ENCODE measurements at regions not wholly inside any gene's neighbourhood (a gene's known extent, or its start where the extent isn't known, plus 50 kb on each side); places are given as distances from the start of the nearest gene placed in this dataset.

GRCh38 chr14:98775892-98776291, 496.1 kb downstream of the BCL11B start:
- H3K9ac ChIP-seq (ENCODE audit: insufficient read depth, low read depth, low read length), result no peak overlapping the region
- FAIRE-seq (no peak), ATAC-seq (no peak), DNase-seq (ENCODE audit: low spot score) (no peak)
- H3K4me3 ChIP-seq (replicated peaks in 1 of 3; ENCODE audit: insufficient read depth in 1 of 3, low read depth in 2 of 3, low read length in 3 of 3), result no peak overlapping the region
- in situ Hi-C loops (cut with HindIII; ENCODE audit: extremely low pct_ligation_motif_present, low pct_unique_long_range_greater_than_20kb), result no loop called here
- no peak overlapping the region for H3K27ac ChIP-seq (ENCODE audit: extremely low read length, insufficient read depth, low read length)
- no TSS peak for BruUV-seq (replicated peaks)
- H3K9me3 ChIP-seq (ENCODE audit: low read length), result peaks cover 61% of the 10 kb centered on the region
- no peak for TF ChIP-seq EED (CRISPR knock-in tag; IDR thresholded peaks at IDR 0.05)
- no peak for TF ChIP-seq ZMYM3 (CRISPR knock-in tag; IDR thresholded peaks at IDR 0.05)
- no peak for TF ChIP-seq CSRNP2 (CRISPR knock-in tag; conservative IDR thresholded peaks at IDR 0.05; ENCODE audit: low read depth)
- TF ChIP-seq ISX (CRISPR knock-in tag; conservative IDR thresholded peaks at IDR 0.05), result no peak
- TF ChIP-seq ZNF883 (CRISPR knock-in tag; IDR thresholded peaks at IDR 0.05; ENCODE audit: not compliant biosample characterization), result no peak
- no peak for TF ChIP-seq NFYC (CRISPR knock-in tag; IDR thresholded peaks at IDR 0.05)
- TF ChIP-seq ZEB1 (IDR thresholded peaks at IDR 0.05; ENCODE audit: insufficient replicate concordance, low read depth), result no peak
- no peak for TF ChIP-seq RFX3 (CRISPR knock-in tag; IDR thresholded peaks at IDR 0.05)
- intact Hi-C loops (cut with micrococcal nuclease; ENCODE audit: unreplicated experiment), result no loop called here
- H3K36me3 ChIP-seq (replicated peaks in 1 of 2; ENCODE audit: control insufficient read depth in 1 of 2, insufficient read depth in 2 of 2, low read length in 2 of 2), result no peaks in the 10 kb centered on the region
- H2AFZ ChIP-seq (ENCODE audit: low read length), result no peak overlapping the region
- WGBS (ENCODE audit: low lambda C conversion rate), result 0% methylated on average over 2 of the region's 2 CpGs
- POLR2A ChIA-PET, result no interaction called here
- no peaks in the 10 kb centered on the region for H4K20me1 ChIP-seq (ENCODE audit: insufficient read depth, low read length)
- CTCF ChIA-PET (ENCODE audit: low intra/inter-chr PET ratio, low total read pairs), result no interaction called here
- no peaks in the 10 kb centered on the region for H3K79me2 ChIP-seq (ENCODE audit: insufficient read depth, low read length)
- H3K4me2 ChIP-seq (ENCODE audit: low read depth, low read length), result no peak overlapping the region
- H3K27me3 ChIP-seq (ENCODE audit: control insufficient read depth in 1 of 2, insufficient read depth in 2 of 2, low read length in 2 of 2), result no peaks in the 10 kb centered on the region
- no peaks in the 10 kb centered on the region for H3K4me1 ChIP-seq (ENCODE audit: insufficient read depth, low read length)

- no peak overlapping the region for H3K9ac ChIP-seq (ENCODE audit: insufficient read depth, low read depth, low read length)
- no TSS peak for BruUV-seq (replicated peaks)
- H3K79me2 ChIP-seq (ENCODE audit: insufficient read depth, low read length), result no peaks in the 10 kb centered on the region
- DNase-seq (ENCODE audit: low spot score) (no peak), FAIRE-seq (no peak), ATAC-seq (no peak)
- in situ Hi-C loops (cut with HindIII; ENCODE audit: extremely low pct_ligation_motif_present, low pct_unique_long_range_greater_than_20kb) (no loop called here), intact Hi-C loops (cut with micrococcal nuclease; ENCODE audit: unreplicated experiment) (no loop called here)
- POLR2A ChIA-PET, result no interaction called here
- no peak overlapping the region for H3K4me3 ChIP-seq (replicated peaks in 1 of 3; ENCODE audit: insufficient read depth in 1 of 3, low read depth in 2 of 3, low read length in 3 of 3)
- WGBS (ENCODE audit: low lambda C conversion rate), result 37% methylated on average over 5 of the region's 5 CpGs
- H2AFZ ChIP-seq (ENCODE audit: low read length), result no peak overlapping the region
- no peaks in the 10 kb centered on the region for H3K4me1 ChIP-seq (ENCODE audit: insufficient read depth, low read length)
- no peak overlapping the region for H3K4me2 ChIP-seq (ENCODE audit: low read depth, low read length)
- H3K9me3 ChIP-seq (ENCODE audit: low read length), result peaks cover 71% of the 10 kb centered on the region
- no peak overlapping the region for H3K27ac ChIP-seq (ENCODE audit: extremely low read length, insufficient read depth, low read length)
- CTCF ChIA-PET (ENCODE audit: low intra/inter-chr PET ratio, low total read pairs), result no interaction called here
- no peaks in the 10 kb centered on the region for H4K20me1 ChIP-seq (ENCODE audit: insufficient read depth, low read length)
- no peaks in the 10 kb centered on the region for H3K36me3 ChIP-seq (replicated peaks in 1 of 2; ENCODE audit: control insufficient read depth in 1 of 2, insufficient read depth in 2 of 2, low read length in 2 of 2)
- H3K27me3 ChIP-seq (ENCODE audit: control insufficient read depth in 1 of 2, insufficient read depth in 2 of 2, low read length in 2 of 2), result no peaks in the 10 kb centered on the region
- TF ChIP-seq IRF1 (CRISPR knock-in tag; IDR thresholded peaks at IDR 0.05; ENCODE audit: low read depth) (no peak), ZNF782 (CRISPR knock-in tag; IDR thresholded peaks at IDR 0.05; ENCODE audit: borderline replicate concordance) (no peak), HNRNPL (IDR thresholded peaks at IDR 0.05; ENCODE audit: low read depth, low read length) (no peak), ZBTB3 (CRISPR knock-in tag; IDR thresholded peaks at IDR 0.05; ENCODE audit: borderline replicate concordance, low read depth) (no peak), ZSCAN20 (CRISPR knock-in tag; IDR thresholded peaks at IDR 0.05; ENCODE audit: borderline replicate concordance) (no peak), PAWR (CRISPR knock-in tag; IDR thresholded peaks at IDR 0.05; ENCODE audit: borderline replicate concordance) (no peak), PRDM15 (CRISPR knock-in tag; IDR thresholded peaks at IDR 0.05) (no peak)
Measured at GRCh38 chr14:98782062-98782461, 489.9 kb downstream of the BCL11B start.

Data from HepG2 (cell line).